SK-N-SH treated with all-trans-retinoic acid at 6 μM for 48 hours (cell line): ENCODE measurements at regions not wholly inside any gene's neighbourhood (a gene's known extent, or its start where the extent isn't known, plus 50 kb on each side); places are given as distances from the start of the nearest gene placed in this dataset.

Experiments used
- ARNTL ChIP-seq: fragments of 450-650 bp; formaldehyde crosslinking; IDR thresholded peaks from 2 replicates; pipeline ENCODE4 v1.5.0; 2020; ENCODE audit warnings: low read depth, mild to moderate bottlenecking, moderate library complexity, borderline replicate concordance
- TOX ChIP-seq: fragments of 250-450 bp; sonication (Bioruptor Pico); IDR thresholded peaks from 2 replicates; pipeline ENCODE4 v1.8.0; 2021; ENCODE audit warnings: mild to moderate bottlenecking, moderate library complexity, borderline replicate concordance
- ZFP30 ChIP-seq: fragments of 450-650 bp; formaldehyde crosslinking; IDR thresholded peaks from 2 replicates; pipeline ENCODE4 v1.5.0; 2022; ENCODE audit warnings: mild to moderate bottlenecking, moderate library complexity
- ZNF8 ChIP-seq: fragments of 450-650 bp; formaldehyde crosslinking; IDR thresholded peaks from 2 replicates; pipeline ENCODE4 v1.5.0; 2020; ENCODE audit warnings: mild to moderate bottlenecking, moderate library complexity
- TF ChIP-seq, protein P1 (sequence below): fragments of 250-450 bp; sonication (Bioruptor Pico); IDR thresholded peaks from 2 replicates; pipeline ENCODE4 v1.8.0; 2021; ENCODE audit warnings: low read depth, mild to moderate bottlenecking, moderate library complexity, borderline replicate concordance

DNA sequence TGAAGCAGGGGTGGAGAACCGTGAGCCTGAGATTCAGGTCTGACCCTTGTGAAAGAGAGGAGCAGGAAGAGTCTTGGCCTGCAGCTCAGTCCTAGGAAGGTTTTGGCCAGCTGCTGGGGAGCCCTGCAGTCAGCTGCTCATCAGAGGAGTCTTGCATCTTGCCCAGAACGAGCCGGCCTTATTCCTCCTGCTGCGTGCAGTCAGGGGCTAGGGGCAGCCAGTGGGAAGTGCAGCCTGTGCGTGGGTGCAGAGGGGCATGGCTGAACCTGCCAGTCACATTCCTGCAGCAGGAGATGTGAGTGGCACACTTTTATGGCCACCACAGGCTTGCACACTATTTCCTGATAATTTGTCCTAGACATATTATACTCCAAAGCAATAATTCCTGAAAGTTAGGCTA, 278.7 kb downstream of the NPR3 start:
- no peak for TF ChIP-seq ZNF8 (CRISPR knock-in tag)
- TF ChIP-seq ARNTL (CRISPR knock-in tag) = no peak
- no peak for TF ChIP-seq ZFP30 (CRISPR knock-in tag)
- TF ChIP-seq, protein P1, sequence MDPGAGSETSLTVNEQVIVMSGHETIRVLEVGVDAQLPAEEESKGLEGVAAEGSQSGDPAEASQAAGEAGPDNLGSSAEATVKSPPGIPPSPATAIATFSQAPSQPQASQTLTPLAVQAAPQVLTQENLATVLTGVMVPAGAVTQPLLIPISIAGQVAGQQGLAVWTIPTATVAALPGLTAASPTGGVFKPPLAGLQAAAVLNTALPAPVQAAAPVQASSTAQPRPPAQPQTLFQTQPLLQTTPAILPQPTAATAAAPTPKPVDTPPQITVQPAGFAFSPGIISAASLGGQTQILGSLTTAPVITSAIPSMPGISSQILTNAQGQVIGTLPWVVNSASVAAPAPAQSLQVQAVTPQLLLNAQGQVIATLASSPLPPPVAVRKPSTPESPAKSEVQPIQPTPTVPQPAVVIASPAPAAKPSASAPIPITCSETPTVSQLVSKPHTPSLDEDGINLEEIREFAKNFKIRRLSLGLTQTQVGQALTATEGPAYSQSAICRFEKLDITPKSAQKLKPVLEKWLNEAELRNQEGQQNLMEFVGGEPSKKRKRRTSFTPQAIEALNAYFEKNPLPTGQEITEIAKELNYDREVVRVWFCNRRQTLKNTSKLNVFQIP = no peak
- TF ChIP-seq TOX (CRISPR knock-in tag) = no peak
